ENCODE measurements at regions not wholly inside any gene's neighbourhood (a gene's known extent, or its start where the extent isn't known, plus 50 kb on each side); places are given as distances from the start of the nearest gene placed in this dataset.
"Not testable (repeated sequence)": the region's sequence is repeated elsewhere in the genome, so short reads cannot be mapped to it uniquely, and the experiment has no call there.

- no peak overlapping the region for H3K4me3 ChIP-seq (ENCODE audit: low read depth, low read length)
- no peak for TF ChIP-seq CTCF (IDR thresholded peaks at IDR 0.05; ENCODE audit: insufficient read depth, low read depth, low read length, missing control alignments)
- no peak for DNase-seq (ENCODE audit: low read depth)
Measured at GRCh38 chr16:46519063-46519462, 102.1 kb downstream of the SHCBP1 start.

GRCh38 chr16:46496701-46497100 is 124.5 kb downstream of the SHCBP1 start:
- DNase-seq (ENCODE audit: low read depth) = no peak

GRCh38 chr16:46482895-46483294 is 138.3 kb downstream of the SHCBP1 start:
- no peak for TF ChIP-seq CTCF (IDR thresholded peaks at IDR 0.05; ENCODE audit: insufficient read depth, low read depth, low read length, missing control alignments)
- no peak overlapping the region for H3K4me3 ChIP-seq (ENCODE audit: low read depth, low read length)
- DNase-seq (ENCODE audit: low read depth) = no peak

More at GRCh38 chr16:46496701-46497100, 124.5 kb downstream of the SHCBP1 start:
- H3K4me3 ChIP-seq (ENCODE audit: low read depth, low read length) = no peak overlapping the region
- no peak for TF ChIP-seq CTCF (IDR thresholded peaks at IDR 0.05; ENCODE audit: insufficient read depth, low read depth, low read length, missing control alignments)

GRCh38 chr16:46466239-46466638 is 154.9 kb downstream of the SHCBP1 start:
- DNase-seq (ENCODE audit: low read depth) = no peak
- no peak overlapping the region for H3K4me3 ChIP-seq (ENCODE audit: low read depth, low read length)
- no peak for TF ChIP-seq CTCF (IDR thresholded peaks at IDR 0.05; ENCODE audit: insufficient read depth, low read depth, low read length, missing control alignments)

GRCh38 chr16:46454801-46455200 is 166.4 kb downstream of the SHCBP1 start:
- H3K4me3 ChIP-seq (ENCODE audit: low read depth, low read length); DNase-seq (ENCODE audit: low read depth): not testable (repeated sequence)

- no peak for TF ChIP-seq CTCF (IDR thresholded peaks at IDR 0.05; ENCODE audit: insufficient read depth, low read depth, low read length, missing control alignments)
- no peak for DNase-seq (ENCODE audit: low read depth)
- no peak overlapping the region for H3K4me3 ChIP-seq (ENCODE audit: low read depth, low read length)
Measured at GRCh38 chr16:46428108-46429061, 192.8 kb downstream of the SHCBP1 start.

GRCh38 chr16:46427340-46428107 is 193.7 kb downstream of the SHCBP1 start:
- H3K4me3 ChIP-seq (ENCODE audit: low read depth, low read length) = no peak overlapping the region
- TF ChIP-seq CTCF (IDR thresholded peaks at IDR 0.05; ENCODE audit: insufficient read depth, low read depth, low read length, missing control alignments) = no peak

More at GRCh38 chr16:46427340-46428107, 193.7 kb downstream of the SHCBP1 start:
- DNase-seq (ENCODE audit: low read depth) = no peak

Data from GM12865 (cell line).